H1 (cell line): ENCODE measurements at regions not wholly inside any gene's neighbourhood (a gene's known extent, or its start where the extent isn't known, plus 50 kb on each side); places are given as distances from the start of the nearest gene placed in this dataset.

Experiments
- CTCF ChIA-PET: fragments of 300-600 bp; sonication (Branson Sonifier 250); formaldehyde crosslinking; loops from one replicate; lab custom pipeline; 2021; ENCODE audit not compliant: partially characterized antibody; lab: Charles Lee
- POLR2A ChIA-PET: fragments of 300-600 bp; sonication (Branson Sonifier 250); formaldehyde crosslinking; loops from one replicate; lab custom pipeline; 2021; ENCODE audit warnings: inconsistent platforms; ENCODE audit not compliant: partially characterized antibody; lab: Charles Lee
- DNase-seq, 2 experiments: peaks; one replicate each; pipeline versions ENCODE4 v3.0.0 to v3.0.0-alpha.2; 2010 to 2022; ENCODE audit warnings: low spot score in 2 of 2, low read depth in 1 of 2, mixed read lengths in 1 of 2
- FAIRE-seq: peaks from 2 replicates; lab custom pipeline; 2011; peaks lifted over from hg19 to GRCh38; lab: Jason Lieb, UNC
- H2AFZ ChIP-seq: 2 replicates; pipeline ENCODE4 v1.8.1; 2012; ENCODE audit warnings: low read length, inconsistent platforms
- H2AK5ac ChIP-seq: 2 replicates; pipeline ENCODE4 v1.6.1; 2013; ENCODE audit warnings: low read depth, low read length
- H2BK120ac ChIP-seq: replicated peaks from 2 replicates; pipeline ENCODE3; 2013; ENCODE audit warnings: low read depth, low read length, inconsistent platforms
- H2BK12ac ChIP-seq: 2 replicates; pipeline ENCODE4 v1.6.1; 2013; ENCODE audit warnings: low read depth, low read length
- H2BK15ac ChIP-seq: 2 replicates; pipeline ENCODE4 v1.6.1; 2013; ENCODE audit warnings: low read length
- H2BK20ac ChIP-seq: 2 replicates; pipeline ENCODE4 v1.6.1; 2013; ENCODE audit warnings: low read length
- H2BK5ac ChIP-seq: 2 replicates; pipeline ENCODE4 v1.6.1; 2013; ENCODE audit warnings: low read depth, low read length
- H3K14ac ChIP-seq: 2 replicates; pipeline ENCODE4 v1.6.1; 2013; ENCODE audit warnings: inconsistent platforms; ENCODE audit not compliant: insufficient read length
- H3K18ac ChIP-seq: 2 replicates; pipeline ENCODE4 v1.6.1; 2013; ENCODE audit warnings: low read length; ENCODE audit errors: extremely low read depth
- H3K23ac ChIP-seq: 2 replicates; pipeline ENCODE4 v1.6.1; 2013; ENCODE audit warnings: inconsistent platforms; ENCODE audit not compliant: insufficient read length
- H3K23me2 ChIP-seq: 2 replicates; pipeline ENCODE4 v1.6.1; 2013; ENCODE audit warnings: low read depth, low read length
- H3K27ac ChIP-seq: 2 replicates; pipeline ENCODE4 v1.6.1; 2011; ENCODE audit warnings: low read depth, low read length, inconsistent platforms
- H3K27me3 ChIP-seq, 4 experiments: replicated peaks in 1 of 4; 1 replicate in 1 of 4; 2 replicates in 3 of 4; pipeline versions ENCODE4 v1.6.1 to v1.8.1; 2011 to 2013; ENCODE audit warnings: low read length in 3 of 4, mild to moderate bottlenecking in 3 of 4, inconsistent platforms in 2 of 4, mixed read lengths in 2 of 4, moderate library complexity in 1 of 4; ENCODE audit not compliant: control insufficient read depth in 3 of 4, insufficient read depth in 3 of 4; ENCODE audit errors: extremely low read depth in 1 of 4
- H3K36me3 ChIP-seq, 4 experiments: 2 replicates each; pipeline versions ENCODE4 v1.6.1 to v1.8.1; 2011 to 2013; ENCODE audit warnings: mild to moderate bottlenecking in 4 of 4, low read length in 3 of 4, moderate library complexity in 2 of 4, control low read depth in 1 of 4, inconsistent platforms in 1 of 4; ENCODE audit not compliant: insufficient read depth in 4 of 4, control insufficient read depth in 2 of 4
- H3K4ac ChIP-seq: replicated peaks from 2 replicates; pipeline ENCODE3; 2013; ENCODE audit warnings: low read length, low read depth, mixed read lengths, inconsistent platforms; ENCODE audit not compliant: insufficient read length
- H3K4me1 ChIP-seq, 4 experiments: replicated peaks in 1 of 4; 1 replicate in 1 of 4; 2 replicates in 3 of 4; pipeline versions ENCODE4 v1.6.1 to v1.8.1; 2011 to 2013; ENCODE audit warnings: low read length in 3 of 4, inconsistent platforms in 2 of 4, mixed read lengths in 1 of 4; ENCODE audit not compliant: insufficient read depth in 4 of 4, control insufficient read depth in 3 of 4
- H3K4me2 ChIP-seq, 2 experiments: 2 replicates each; pipeline versions ENCODE4 v1.6.1 to v1.8.1; 2011 to 2013; ENCODE audit warnings: low read depth in 2 of 2, low read length in 2 of 2, control low read depth in 1 of 2, inconsistent platforms in 1 of 2, mild to moderate bottlenecking in 1 of 2; ENCODE audit not compliant: insufficient read depth in 1 of 2
- H3K4me3 ChIP-seq, 4 experiments: fragments of 200-600, 300-600 bp in 1 of 4; sonication (generic), shearing (Covaris generic), sonication (Bioruptor Twin) in 1 of 4; 2 replicates each; pipeline versions ENCODE4 v1.5.1 to v1.8.1; 2011 to 2016; ENCODE audit warnings: low read length in 4 of 4, low read depth in 3 of 4, control low read depth in 2 of 4, inconsistent platforms in 2 of 4, mild to moderate bottlenecking in 2 of 4, mixed read lengths in 1 of 4, moderate library complexity in 1 of 4; ENCODE audit not compliant: insufficient read depth in 2 of 4; ENCODE audit errors: extremely low read depth in 1 of 4
- H3K56ac ChIP-seq: replicated peaks from 2 replicates; pipeline ENCODE3; 2013; ENCODE audit warnings: low read depth, mild to moderate bottlenecking, mixed read lengths, low read length, inconsistent platforms; ENCODE audit not compliant: insufficient read length
- H3K79me1 ChIP-seq: 2 replicates; pipeline ENCODE4 v1.6.1; 2013; ENCODE audit warnings: low read depth, low read length, control low read depth
- H3K79me2 ChIP-seq, 2 experiments: 2 replicates each; pipeline versions ENCODE4 v1.6.1 to v1.8.1; 2012 to 2013; ENCODE audit warnings: low read length in 2 of 2, mild to moderate bottlenecking in 2 of 2, inconsistent platforms in 1 of 2; ENCODE audit not compliant: insufficient read depth in 2 of 2, control insufficient read depth in 1 of 2
- H3K9ac ChIP-seq, 4 experiments: replicated peaks in 1 of 4; 1 replicate in 1 of 4; 2 replicates in 3 of 4; pipeline versions ENCODE4 v1.6.1 to v1.8.1; 2011 to 2013; ENCODE audit warnings: low read depth in 3 of 4, low read length in 3 of 4, control low read depth in 2 of 4, mild to moderate bottlenecking in 2 of 4, moderate library complexity in 2 of 4, inconsistent platforms in 1 of 4; ENCODE audit errors: extremely low read depth in 1 of 4
- H3K9me3 ChIP-seq, 2 experiments: 2 replicates each; pipeline versions ENCODE4 v1.6.1 to v1.8.1; 2012 to 2013; ENCODE audit warnings: mild to moderate bottlenecking in 2 of 2, moderate library complexity in 2 of 2, control low read depth in 1 of 2, inconsistent platforms in 1 of 2, low read depth in 1 of 2, low read length in 1 of 2, mixed read lengths in 1 of 2; ENCODE audit not compliant: insufficient read depth in 2 of 2
- H4K20me1 ChIP-seq, 2 experiments: replicated peaks in 1 of 2; 2 replicates each; pipeline versions ENCODE3 to v1.8.1; 2011 to 2013; ENCODE audit warnings: inconsistent platforms in 2 of 2, low read length in 2 of 2, mild to moderate bottlenecking in 1 of 2; ENCODE audit not compliant: insufficient read depth in 2 of 2, control insufficient read depth in 1 of 2
- H4K5ac ChIP-seq: 2 replicates; pipeline ENCODE4 v1.6.1; 2013; ENCODE audit warnings: low read length, low read depth, mixed read lengths, inconsistent platforms; ENCODE audit not compliant: insufficient read length
- H4K8ac ChIP-seq: 2 replicates; pipeline ENCODE4 v1.8.0; 2013; ENCODE audit warnings: mild to moderate bottlenecking, moderate library complexity, low read length, inconsistent platforms; ENCODE audit not compliant: insufficient read depth; ENCODE audit errors: extremely low read depth
- H4K91ac ChIP-seq: replicated peaks from 2 replicates; pipeline ENCODE3; 2013; ENCODE audit warnings: low read length, mixed read lengths, inconsistent platforms; ENCODE audit not compliant: insufficient read length
- BCL11A ChIP-seq, 2 experiments: IDR thresholded peaks; one replicate each; pipeline ENCODE4 v1.6.1; 2011; ENCODE audit warnings: low read depth in 2 of 2, low read length in 2 of 2, mild to moderate bottlenecking in 2 of 2
- CBX5 ChIP-seq: fragments of 300-800, 300-1000 bp; sonication (generic); IDR thresholded peaks from 2 replicates; pipeline ENCODE4 v1.7.1; 2016; ENCODE audit warnings: antibody characterized with exemption, low read length, low read depth
- CHD1 ChIP-seq: IDR thresholded peaks from 2 replicates; pipeline ENCODE4 v1.6.1; 2012; ENCODE audit warnings: low read depth, low read length, improper control_type of control experiment
- CTBP2 ChIP-seq: IDR thresholded peaks from 2 replicates; pipeline ENCODE4 v1.7.0; 2011; ENCODE audit warnings: borderline replicate concordance, mild to moderate bottlenecking, moderate library complexity, mixed read lengths, low read length; ENCODE audit not compliant: insufficient read depth, insufficient read length
- EGR1 ChIP-seq: IDR thresholded peaks from 2 replicates; pipeline ENCODE4 v1.6.1; 2011; ENCODE audit warnings: low read depth, low read length, borderline replicate concordance
- FOSL1 ChIP-seq: IDR thresholded peaks from 2 replicates; pipeline ENCODE4 v1.6.1; 2011; ENCODE audit warnings: mild to moderate bottlenecking, low read depth, low read length, moderate library complexity; ENCODE audit not compliant: insufficient read depth
- HDAC6 ChIP-seq: IDR thresholded peaks from one replicate; pipeline ENCODE4 v1.7.1; 2012; ENCODE audit warnings: low read depth, mild to moderate bottlenecking, inconsistent platforms, low read length, moderate library complexity
- KDM4A ChIP-seq: IDR thresholded peaks from one replicate; pipeline ENCODE4 v1.7.1; 2012; ENCODE audit warnings: low read depth, mild to moderate bottlenecking, moderate library complexity, low read length, inconsistent platforms; ENCODE audit not compliant: severe bottlenecking
- NRF1 ChIP-seq: IDR thresholded peaks from 2 replicates; pipeline ENCODE4 v1.6.1; 2011; ENCODE audit warnings: mild to moderate bottlenecking, low read depth, low read length, improper control_type of control experiment
- POLR2A ChIP-seq, 2 experiments: IDR thresholded peaks; 1 replicate in 1 of 2; 2 replicates in 1 of 2; pipeline ENCODE4 v1.6.1; 2011; ENCODE audit warnings: low read depth in 2 of 2, low read length in 2 of 2, mild to moderate bottlenecking in 2 of 2; ENCODE audit errors: control extremely low read depth in 1 of 2
- POLR2AphosphoS5 ChIP-seq: IDR thresholded peaks from 2 replicates; pipeline ENCODE4 v1.6.1; 2011; ENCODE audit warnings: low read depth, low read length
- POU5F1 ChIP-seq: IDR thresholded peaks from 2 replicates; pipeline ENCODE4 v1.6.1; 2011; ENCODE audit warnings: low read depth, mild to moderate bottlenecking, low read length, moderate library complexity
- RBBP5 ChIP-seq: IDR thresholded peaks from 2 replicates; pipeline ENCODE4 v1.7.1; 2012; ENCODE audit warnings: low read depth, mild to moderate bottlenecking, inconsistent platforms, low read length, moderate library complexity, borderline replicate concordance
- RNF2 ChIP-seq: fragments of 200-900, 300-1000 bp; sonication (generic); IDR thresholded peaks from 2 replicates; pipeline ENCODE4 v1.7.1; 2016; ENCODE audit warnings: borderline replicate concordance, low read depth, mild to moderate bottlenecking, antibody characterized with exemption, low read length; ENCODE audit not compliant: poor library complexity, severe bottlenecking; ENCODE audit errors: missing control alignments
- SP1 ChIP-seq: IDR thresholded peaks from 2 replicates; pipeline ENCODE4 v1.6.1; 2011; ENCODE audit warnings: low read depth, low read length
- TF ChIP-seq, protein P1 (sequence below): IDR thresholded peaks from 2 replicates; pipeline ENCODE4 v1.6.1; 2012; ENCODE audit warnings: inconsistent platforms

DNA sequence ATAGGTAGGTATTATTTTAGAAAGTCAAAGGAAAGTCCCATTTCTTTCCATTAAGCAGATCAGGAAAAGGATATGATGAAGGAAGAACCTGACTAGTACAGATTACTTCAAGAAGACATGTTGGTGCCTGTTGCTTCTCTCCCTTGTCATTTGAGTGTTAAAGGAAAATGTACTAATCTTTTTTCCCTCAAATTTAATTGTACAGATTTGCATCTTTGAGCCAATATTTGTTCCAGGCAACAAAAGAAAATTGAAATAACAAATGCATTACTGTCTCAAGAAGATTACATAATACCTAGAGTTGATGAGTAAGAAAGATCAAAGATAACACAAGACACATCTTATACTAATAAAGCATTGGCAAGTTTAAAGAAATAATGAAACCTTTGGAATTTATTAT lies 566.9 kb upstream of the ZP4 start:
- Histone ChIP-seq H3K4me3 (no peak overlapping the region), H2AFZ (no peak overlapping the region), H3K27me3 (no peaks in the 10 kb centered on the region), H3K4me2 (no peak overlapping the region), H4K5ac (no peak overlapping the region), H3K36me3 (no peaks in the 10 kb centered on the region), H2BK20ac (no peak overlapping the region), H3K9ac (no peak overlapping the region), H4K91ac (no peak overlapping the region), H3K18ac (no peak overlapping the region), H3K23me2 (no peaks in the 10 kb centered on the region), H3K27ac (no peak overlapping the region), H3K4me1 (peaks cover 0 to 3% (median 0%) of the 10 kb centered on the region in 4 experiments; a peak in 1 of 7 replicates), H3K14ac (no peak overlapping the region), H3K79me2 (no peaks in the 10 kb centered on the region), H4K8ac (no peak overlapping the region), H3K56ac (no peak overlapping the region), H3K79me1 (no peaks in the 10 kb centered on the region), H2BK15ac (no peak overlapping the region), H3K23ac (no peak overlapping the region), H4K20me1 (no peaks in the 10 kb centered on the region), H2BK5ac (no peak overlapping the region), H3K9me3 (no peaks in the 10 kb centered on the region), H2BK120ac (no peak overlapping the region), H3K4ac (no peak overlapping the region), H2AK5ac (no peak overlapping the region), H2BK12ac (no peak overlapping the region)
- FAIRE-seq = no peak
- DNase-seq = no peak
- ChIA-PET CTCF (interaction anchor here (1.0 kb wide), 1 partner anchor 24 kb away, joined by 3 read pairs; no protein-coding TSS in a partner anchor), POLR2A (no interaction called here)
- no peak for TF ChIP-seq FOSL1
- TF ChIP-seq HDAC6 = no peak
- TF ChIP-seq POLR2AphosphoS5 = no peak
- no peak for TF ChIP-seq POLR2A (IDR thresholded peaks at IDR 0.05; ENCODE audit: control extremely low read depth in 1 of 2, low read depth in 2 of 2, low read length in 2 of 2)
- TF ChIP-seq EGR1 = no peak
- TF ChIP-seq CTBP2 = no peak
- no peak for TF ChIP-seq BCL11A (IDR thresholded peaks at IDR 0.05; ENCODE audit: low read depth in 2 of 2, low read length in 2 of 2)
- TF ChIP-seq, protein P1, sequence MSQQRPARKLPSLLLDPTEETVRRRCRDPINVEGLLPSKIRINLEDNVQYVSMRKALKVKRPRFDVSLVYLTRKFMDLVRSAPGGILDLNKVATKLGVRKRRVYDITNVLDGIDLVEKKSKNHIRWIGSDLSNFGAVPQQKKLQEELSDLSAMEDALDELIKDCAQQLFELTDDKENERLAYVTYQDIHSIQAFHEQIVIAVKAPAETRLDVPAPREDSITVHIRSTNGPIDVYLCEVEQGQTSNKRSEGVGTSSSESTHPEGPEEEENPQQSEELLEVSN = no peak
- TF ChIP-seq NRF1 = no peak
- TF ChIP-seq POU5F1 = no peak
- TF ChIP-seq CBX5 = no peak
- no peak for TF ChIP-seq RNF2
- TF ChIP-seq CHD1 = no peak
- TF ChIP-seq SP1 = no peak
- TF ChIP-seq RBBP5 = no peak
- TF ChIP-seq KDM4A = no peak
